ENCODE measurements at regions not wholly inside any gene's neighbourhood (a gene's known extent, or its start where the extent isn't known, plus 50 kb on each side); places are given as distances from the start of the nearest gene placed in this dataset.

- no peak overlapping the region for H4K91ac ChIP-seq (ENCODE audit: low read length)
- no CpG with 5 or more reads among the region's 2 CpGs for WGBS
- H2BK12ac ChIP-seq (ENCODE audit: low read length in 2 of 2): no peak overlapping the region
- no peaks in the 10 kb centered on the region for H3K79me1 ChIP-seq (replicated peaks; ENCODE audit: low read length, poor library complexity, severe bottlenecking)
- H3K18ac ChIP-seq (ENCODE audit: low read depth in 1 of 2, low read length in 2 of 2): no peak overlapping the region
- no peak overlapping the region for H2BK120ac ChIP-seq (ENCODE audit: low read depth, low read length)
- H2BK5ac ChIP-seq (ENCODE audit: low read depth, low read length, poor library complexity, severe bottlenecking): no peak overlapping the region
- DNase-seq: peak; percentile 16
- no peaks in the 10 kb centered on the region for H3K9me3 ChIP-seq (ENCODE audit: control insufficient read depth, low read length)
- no peak overlapping the region for H3K14ac ChIP-seq (ENCODE audit: low read length in 2 of 2)
- no peak overlapping the region for H2BK15ac ChIP-seq (ENCODE audit: low read depth, poor library complexity, severe bottlenecking)
- no peak overlapping the region for H3K9ac ChIP-seq (ENCODE audit: low read length)
- H3K27ac ChIP-seq (ENCODE audit: low read length, poor library complexity, severe bottlenecking): no peak overlapping the region
- H2AFZ ChIP-seq (ENCODE audit: low read depth, low read length): no peak overlapping the region
- no peak overlapping the region for H3K4ac ChIP-seq (ENCODE audit: low read depth in 1 of 2, low read length in 2 of 2)
- H3K4me3 ChIP-seq (ENCODE audit: insufficient read depth in 1 of 2, low read depth in 1 of 2, low read length in 2 of 2): no peak overlapping the region
- H3K36me3 ChIP-seq (ENCODE audit: control insufficient read depth in 1 of 2, insufficient read depth in 2 of 2, low read depth in 1 of 2, low read length in 2 of 2): no peaks in the 10 kb centered on the region
- no peak overlapping the region for H4K8ac ChIP-seq (ENCODE audit: low read length)
- H3K4me2 ChIP-seq (ENCODE audit: low read length, poor library complexity, severe bottlenecking): no peak overlapping the region
- no peak overlapping the region for H2AK5ac ChIP-seq (ENCODE audit: low read length, severe bottlenecking)
- no peaks in the 10 kb centered on the region for H3K27me3 ChIP-seq (ENCODE audit: control insufficient read depth in 1 of 2, insufficient read depth in 1 of 2, low read length in 2 of 2)
- H3K23ac ChIP-seq (ENCODE audit: low read length in 2 of 2): no peak overlapping the region
- no peaks in the 10 kb centered on the region for H3K4me1 ChIP-seq (ENCODE audit: control insufficient read depth, insufficient read depth, low read depth, low read length)
Observed at GRCh38 chr6:140202964-140203515, 828.6 kb upstream of the CITED2 start.

GRCh38 chr6:140201787-140202458 is 827.5 kb upstream of the CITED2 start:
- Histone ChIP-seq H3K4ac (ENCODE audit: low read depth in 1 of 2, low read length in 2 of 2) (no peak overlapping the region), H3K27me3 (ENCODE audit: control insufficient read depth in 1 of 2, insufficient read depth in 1 of 2, low read length in 2 of 2) (no peaks in the 10 kb centered on the region), H3K79me1 (replicated peaks; ENCODE audit: low read length, poor library complexity, severe bottlenecking) (no peaks in the 10 kb centered on the region), H3K4me1 (ENCODE audit: control insufficient read depth, insufficient read depth, low read depth, low read length) (no peaks in the 10 kb centered on the region), H3K4me2 (ENCODE audit: low read length, poor library complexity, severe bottlenecking) (no peak overlapping the region), H3K14ac (ENCODE audit: low read length in 2 of 2) (no peak overlapping the region), H4K8ac (ENCODE audit: low read length) (no peak overlapping the region), H2AK5ac (ENCODE audit: low read length, severe bottlenecking) (no peak overlapping the region), H4K91ac (ENCODE audit: low read length) (no peak overlapping the region), H3K36me3 (ENCODE audit: control insufficient read depth in 1 of 2, insufficient read depth in 2 of 2, low read depth in 1 of 2, low read length in 2 of 2) (no peaks in the 10 kb centered on the region), H2BK120ac (ENCODE audit: low read depth, low read length) (no peak overlapping the region), H2BK15ac (ENCODE audit: low read depth, poor library complexity, severe bottlenecking) (no peak overlapping the region), H3K4me3 (ENCODE audit: insufficient read depth in 1 of 2, low read depth in 1 of 2, low read length in 2 of 2) (no peak overlapping the region), H2BK12ac (ENCODE audit: low read length in 2 of 2) (no peak overlapping the region), H3K27ac (ENCODE audit: low read length, poor library complexity, severe bottlenecking) (no peak overlapping the region), H2BK5ac (ENCODE audit: low read depth, low read length, poor library complexity, severe bottlenecking) (no peak overlapping the region), H2AFZ (ENCODE audit: low read depth, low read length) (no peak overlapping the region), H3K23ac (ENCODE audit: low read length in 2 of 2) (no peak overlapping the region), H3K18ac (ENCODE audit: low read depth in 1 of 2, low read length in 2 of 2) (no peak overlapping the region), H3K9me3 (ENCODE audit: control insufficient read depth, low read length) (no peaks in the 10 kb centered on the region), H3K9ac (ENCODE audit: low read length) (no peak overlapping the region)
- no CpG with 5 or more reads among the region's 1 CpG for WGBS
- DNase-seq: no peak

GRCh38 chr6:140193269-140193668 is 818.8 kb upstream of the CITED2 start:
- no peak overlapping the region for H3K18ac ChIP-seq (ENCODE audit: low read depth in 1 of 2, low read length in 2 of 2)
- no peak overlapping the region for H3K4me2 ChIP-seq (ENCODE audit: low read length, poor library complexity, severe bottlenecking)
- no peaks in the 10 kb centered on the region for H3K79me1 ChIP-seq (replicated peaks; ENCODE audit: low read length, poor library complexity, severe bottlenecking)
- H3K4ac ChIP-seq (ENCODE audit: low read depth in 1 of 2, low read length in 2 of 2): no peak overlapping the region
- no peaks in the 10 kb centered on the region for H3K27me3 ChIP-seq (ENCODE audit: control insufficient read depth in 1 of 2, insufficient read depth in 1 of 2, low read length in 2 of 2)
- no CpG with 5 or more reads among the region's 2 CpGs for WGBS
- no peak overlapping the region for H3K4me3 ChIP-seq (ENCODE audit: insufficient read depth in 1 of 2, low read depth in 1 of 2, low read length in 2 of 2)
- peaks cover 46% of the 10 kb centered on the region for H3K9me3 ChIP-seq (ENCODE audit: control insufficient read depth, low read length)
- H3K9ac ChIP-seq (ENCODE audit: low read length): no peak overlapping the region
- no peak overlapping the region for H2BK120ac ChIP-seq (ENCODE audit: low read depth, low read length)
- no peak overlapping the region for H4K8ac ChIP-seq (ENCODE audit: low read length)
- H2AK5ac ChIP-seq (ENCODE audit: low read length, severe bottlenecking): no peak overlapping the region
- no peak overlapping the region for H2BK12ac ChIP-seq (ENCODE audit: low read length in 2 of 2)
- H3K4me1 ChIP-seq (ENCODE audit: control insufficient read depth, insufficient read depth, low read depth, low read length): no peaks in the 10 kb centered on the region
- H3K27ac ChIP-seq (ENCODE audit: low read length, poor library complexity, severe bottlenecking): no peak overlapping the region
- no peak overlapping the region for H2AFZ ChIP-seq (ENCODE audit: low read depth, low read length)
- H2BK5ac ChIP-seq (ENCODE audit: low read depth, low read length, poor library complexity, severe bottlenecking): no peak overlapping the region
- no peak overlapping the region for H4K91ac ChIP-seq (ENCODE audit: low read length)
- no peak overlapping the region for H3K14ac ChIP-seq (ENCODE audit: low read length in 2 of 2)
- no peak overlapping the region for H2BK15ac ChIP-seq (ENCODE audit: low read depth, poor library complexity, severe bottlenecking)
- DNase-seq: peak; percentile 26
- H3K23ac ChIP-seq (ENCODE audit: low read length in 2 of 2): no peak overlapping the region
- no peaks in the 10 kb centered on the region for H3K36me3 ChIP-seq (ENCODE audit: control insufficient read depth in 1 of 2, insufficient read depth in 2 of 2, low read depth in 1 of 2, low read length in 2 of 2)

- no peak overlapping the region for H2AFZ ChIP-seq (ENCODE audit: low read depth, low read length)
- no peak overlapping the region for H3K27ac ChIP-seq (ENCODE audit: low read length, poor library complexity, severe bottlenecking)
- no peak overlapping the region for H4K91ac ChIP-seq (ENCODE audit: low read length)
- no peaks in the 10 kb centered on the region for H3K79me1 ChIP-seq (replicated peaks; ENCODE audit: low read length, poor library complexity, severe bottlenecking)
- H3K4me3 ChIP-seq (ENCODE audit: insufficient read depth in 1 of 2, low read depth in 1 of 2, low read length in 2 of 2): no peak overlapping the region
- 100% methylated on average over 1 of the region's 1 CpG for WGBS
- no peak overlapping the region for H2BK15ac ChIP-seq (ENCODE audit: low read depth, poor library complexity, severe bottlenecking)
- no peak for DNase-seq
- no peak overlapping the region for H3K14ac ChIP-seq (ENCODE audit: low read length in 2 of 2)
- no peak overlapping the region for H3K18ac ChIP-seq (ENCODE audit: low read depth in 1 of 2, low read length in 2 of 2)
- no peak overlapping the region for H3K4me2 ChIP-seq (ENCODE audit: low read length, poor library complexity, severe bottlenecking)
- no peak overlapping the region for H2BK120ac ChIP-seq (ENCODE audit: low read depth, low read length)
- H3K4ac ChIP-seq (ENCODE audit: low read depth in 1 of 2, low read length in 2 of 2): no peak overlapping the region
- H3K4me1 ChIP-seq (ENCODE audit: control insufficient read depth, insufficient read depth, low read depth, low read length): no peaks in the 10 kb centered on the region
- peaks cover 46% of the 10 kb centered on the region for H3K9me3 ChIP-seq (ENCODE audit: control insufficient read depth, low read length)
- no peak overlapping the region for H4K8ac ChIP-seq (ENCODE audit: low read length)
- H2BK5ac ChIP-seq (ENCODE audit: low read depth, low read length, poor library complexity, severe bottlenecking): no peak overlapping the region
- H3K9ac ChIP-seq (ENCODE audit: low read length): no peak overlapping the region
- no peak overlapping the region for H2BK12ac ChIP-seq (ENCODE audit: low read length in 2 of 2)
- no peaks in the 10 kb centered on the region for H3K27me3 ChIP-seq (ENCODE audit: control insufficient read depth in 1 of 2, insufficient read depth in 1 of 2, low read length in 2 of 2)
- H3K23ac ChIP-seq (ENCODE audit: low read length in 2 of 2): no peak overlapping the region
- H2AK5ac ChIP-seq (ENCODE audit: low read length, severe bottlenecking): no peak overlapping the region
- H3K36me3 ChIP-seq (ENCODE audit: control insufficient read depth in 1 of 2, insufficient read depth in 2 of 2, low read depth in 1 of 2, low read length in 2 of 2): no peaks in the 10 kb centered on the region
Observed at GRCh38 chr6:140192018-140192417, 817.6 kb upstream of the CITED2 start.
